ENCODE measurements at regions not wholly inside any gene's neighbourhood (a gene's known extent, or its start where the extent isn't known, plus 50 kb on each side); places are given as distances from the start of the nearest gene placed in this dataset.

- no peak for DNase-seq (ENCODE audit: low spot score)
Measured at GRCh38 chr3:70800951-70801350, 488.5 kb upstream of the MDFIC2 start.

GRCh38 chr3:70789878-70790277 is 477.4 kb upstream of the MDFIC2 start:
- DNase-seq (ENCODE audit: low spot score): no peak

DNA sequence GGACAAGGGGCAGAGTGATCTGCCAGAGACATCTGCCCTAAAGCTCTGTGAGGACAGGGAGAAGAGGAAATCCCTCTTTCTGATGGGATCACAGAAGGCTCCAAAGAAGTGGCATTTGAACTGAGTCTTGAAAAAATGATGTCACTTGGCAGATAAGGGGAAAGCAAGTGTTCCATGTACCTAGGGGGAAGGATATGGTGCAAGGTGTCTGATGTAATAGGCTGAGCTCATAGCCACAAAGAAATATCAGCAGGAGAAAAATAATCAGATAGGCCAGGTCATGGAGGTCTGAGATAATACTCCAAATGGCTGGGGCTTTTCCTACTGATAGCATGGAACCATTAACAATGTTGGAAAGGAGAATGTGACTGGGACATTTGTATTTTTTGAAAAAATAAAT is 468.4 kb upstream of the MDFIC2 start:
- DNase-seq (ENCODE audit: low spot score): no peak

GRCh38 chr3:70779296-70779695 is 466.9 kb upstream of the MDFIC2 start:
- DNase-seq (ENCODE audit: low spot score): no peak

DNA sequence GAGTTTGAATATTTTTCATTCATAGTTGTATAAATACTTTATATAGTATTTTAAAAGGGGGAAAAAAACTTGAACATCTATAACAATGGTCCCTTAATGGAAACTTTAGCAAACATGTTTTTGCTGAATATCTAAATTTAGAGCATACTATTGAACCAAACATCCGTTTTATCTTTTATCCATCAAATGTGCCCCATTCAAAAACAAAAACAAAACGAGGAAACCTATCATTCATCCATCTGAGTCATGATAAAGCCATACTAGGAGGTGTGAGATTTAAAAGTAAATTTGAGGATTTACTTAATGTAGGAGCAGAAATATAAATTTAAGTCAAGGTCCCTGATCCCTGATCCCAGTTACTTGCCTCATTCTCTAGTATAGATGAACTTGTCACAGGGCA is 463.6 kb upstream of the MDFIC2 start:
- no peak for DNase-seq (ENCODE audit: low spot score)

DNA sequence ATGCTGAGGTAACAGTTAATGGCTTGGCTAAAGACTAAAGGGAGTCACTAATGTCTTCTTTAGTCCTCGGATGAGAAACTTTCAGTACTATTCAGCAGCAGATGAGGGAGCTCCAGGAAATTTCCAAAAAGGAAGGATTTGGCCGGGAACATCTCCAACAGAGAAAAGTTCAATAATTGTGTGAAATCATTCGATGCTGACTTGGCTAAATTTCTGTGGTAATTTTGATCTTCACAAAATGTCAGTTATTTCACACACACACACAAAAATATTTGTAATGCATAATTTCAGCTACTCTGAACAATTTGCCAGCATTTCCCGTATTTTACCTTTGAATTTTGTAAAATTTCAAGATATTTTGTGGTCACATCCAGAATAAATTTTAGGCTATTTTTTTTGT is 462.8 kb upstream of the MDFIC2 start:
- no peak for DNase-seq (ENCODE audit: low spot score)

GRCh38 chr3:70774641-70775040 is 462.2 kb upstream of the MDFIC2 start:
- no peak for DNase-seq (ENCODE audit: low spot score)

DNA sequence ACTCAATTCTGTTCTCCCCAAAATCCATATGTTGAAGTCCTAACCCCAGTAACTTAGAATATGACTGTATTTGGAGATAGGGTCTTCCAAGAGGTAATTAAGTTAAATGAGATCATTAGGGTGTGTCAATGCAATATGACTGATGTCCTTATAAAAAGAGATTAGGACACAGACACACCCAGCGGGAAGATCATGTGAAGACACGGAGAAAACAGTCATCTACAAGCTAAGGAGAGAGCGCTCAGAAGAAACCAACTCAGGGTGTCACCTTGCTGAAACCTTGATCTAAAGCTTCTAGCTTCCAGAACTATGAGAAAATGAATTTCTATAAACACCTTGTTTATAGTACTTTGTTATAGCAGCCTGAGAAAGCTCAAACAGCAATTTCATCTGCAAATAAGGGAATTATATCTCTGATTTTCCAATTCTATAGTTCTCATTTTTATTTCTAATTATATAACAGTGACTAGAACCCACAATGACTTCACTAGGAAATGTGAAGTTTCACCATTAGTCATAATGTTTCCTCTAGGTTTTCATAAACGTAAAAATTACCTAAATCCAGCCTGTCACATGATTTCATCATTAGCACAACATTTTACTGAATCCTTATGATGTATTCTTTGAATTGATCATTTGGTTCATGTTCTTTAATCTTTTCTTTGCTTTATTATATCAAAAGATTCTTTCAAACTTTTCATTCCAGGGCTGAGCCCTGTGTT is 459.1 kb upstream of the MDFIC2 start:
- no peak for DNase-seq (ENCODE audit: low spot score)

- DNase-seq (ENCODE audit: low spot score): no peak
Measured at GRCh38 chr3:70770650-70771049, 458.2 kb upstream of the MDFIC2 start.

GRCh38 chr3:70766301-70766700 is 453.9 kb upstream of the MDFIC2 start:
- no peak for DNase-seq (ENCODE audit: low spot score)

GRCh38 chr3:70763894-70764293 is 451.5 kb upstream of the MDFIC2 start:
- DNase-seq (ENCODE audit: low spot score): no peak

- DNase-seq (ENCODE audit: low spot score): no peak
Measured at GRCh38 chr3:70757658-70758057, 445.2 kb upstream of the MDFIC2 start.

DNA sequence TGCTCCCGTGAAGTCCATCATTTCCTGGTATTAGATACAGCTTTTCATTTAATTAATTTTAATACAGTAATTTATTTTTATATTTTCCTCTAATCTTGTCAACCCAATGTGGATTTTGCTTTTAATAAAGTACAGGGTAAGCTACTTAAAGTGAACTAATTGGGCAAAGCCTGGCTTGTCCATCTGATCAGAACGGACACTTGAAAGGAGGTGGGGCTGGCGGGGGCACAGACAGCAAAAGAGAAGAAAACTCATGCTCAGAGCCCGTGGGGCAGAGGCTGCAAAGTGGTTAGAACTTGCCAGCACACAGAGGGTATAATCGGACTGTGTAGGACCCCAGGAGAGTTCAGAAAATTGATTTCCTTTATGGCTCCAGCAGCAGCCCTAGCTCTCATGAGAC is 443.1 kb upstream of the MDFIC2 start:
- no peak for DNase-seq (ENCODE audit: low spot score)

- no peak for DNase-seq (ENCODE audit: low spot score)
Measured at GRCh38 chr3:70754314-70754713, 441.9 kb upstream of the MDFIC2 start.

GRCh38 chr3:70753572-70753971 is 441.1 kb upstream of the MDFIC2 start:
- no peak for DNase-seq (ENCODE audit: low spot score)

DNA sequence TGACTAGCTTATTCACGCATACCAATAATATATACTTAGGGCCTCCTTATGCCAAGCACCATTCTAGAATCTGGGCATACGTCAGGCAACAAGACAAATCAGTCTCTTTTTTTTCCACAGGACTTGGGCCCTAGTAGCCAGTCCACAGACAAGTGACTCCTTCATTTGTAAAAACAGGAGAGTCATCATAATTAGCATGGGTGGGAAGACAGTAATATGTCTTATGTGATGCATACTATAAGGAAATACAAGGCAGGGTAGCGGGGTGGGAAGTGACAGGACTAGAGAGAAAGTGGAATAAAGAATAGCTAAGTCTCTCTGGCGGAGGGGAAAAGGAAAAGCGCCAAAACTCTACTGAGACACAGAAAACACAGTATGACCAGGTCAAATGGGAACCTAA is 439.6 kb upstream of the MDFIC2 start:
- no peak for DNase-seq (ENCODE audit: low spot score)

DNA sequence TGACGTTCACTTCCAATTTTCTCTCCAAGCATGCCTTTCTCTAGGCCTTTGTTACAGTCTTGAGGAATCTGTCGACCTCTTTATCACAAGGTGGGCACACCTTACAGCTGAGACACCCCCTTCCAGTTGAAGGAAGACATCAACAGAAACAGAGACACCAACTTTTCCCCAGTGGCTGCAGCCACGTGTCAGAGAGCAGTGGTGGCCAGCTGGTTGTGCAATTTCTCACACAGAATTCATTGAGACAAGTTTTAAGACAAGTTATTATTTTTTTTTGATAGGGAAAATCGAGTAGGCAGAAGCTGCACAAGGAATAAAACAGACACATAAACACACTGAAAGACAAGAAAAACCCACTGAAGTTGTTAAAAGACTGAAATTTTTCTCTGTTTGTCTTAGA is 436.7 kb upstream of the MDFIC2 start:
- no peak for DNase-seq (ENCODE audit: low spot score)

GRCh38 chr3:70748593-70748992 is 436.2 kb upstream of the MDFIC2 start:
- DNase-seq (ENCODE audit: low spot score): no peak

DNA sequence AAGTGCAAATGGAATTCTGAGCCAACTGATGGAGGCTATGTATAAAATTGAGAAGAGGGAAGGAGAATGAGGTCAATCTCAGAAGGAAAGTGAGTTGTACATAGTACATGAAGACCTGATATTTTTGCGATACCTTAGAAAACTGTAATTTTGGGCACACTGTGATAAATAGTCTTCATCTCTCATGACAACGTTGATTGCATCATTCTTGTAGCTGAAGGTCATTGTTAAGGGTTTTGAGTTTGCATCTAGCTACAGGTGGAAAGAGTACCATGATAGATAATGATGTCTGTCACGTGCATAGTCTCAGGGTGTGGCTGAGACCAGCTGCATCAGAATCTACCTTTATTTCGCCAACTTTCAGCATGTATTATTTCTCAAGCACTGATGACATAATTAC is 435.4 kb upstream of the MDFIC2 start:
- no peak for DNase-seq (ENCODE audit: low spot score)

- DNase-seq (ENCODE audit: low spot score): no peak
Measured at GRCh38 chr3:70744536-70744935, 432.1 kb upstream of the MDFIC2 start.

DNA sequence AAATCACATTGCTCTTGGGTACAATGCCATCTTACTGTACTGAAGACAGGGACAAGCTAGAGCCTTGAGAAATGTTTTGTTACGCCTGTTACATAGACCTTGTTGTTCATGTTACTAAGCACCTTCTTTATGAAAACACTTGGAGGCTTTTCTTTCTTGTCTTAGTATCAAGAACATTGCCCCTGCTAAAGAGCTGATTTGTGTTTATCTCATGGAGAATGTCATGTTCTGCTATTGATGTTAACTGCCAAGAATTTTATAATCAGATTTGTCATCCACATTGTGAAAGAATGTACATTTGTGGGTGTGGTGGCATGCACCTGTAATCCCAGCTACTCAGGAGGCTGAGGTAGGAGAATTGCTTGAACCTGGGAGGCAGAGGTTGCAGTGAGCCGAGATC is 431.3 kb upstream of the MDFIC2 start:
- DNase-seq (ENCODE audit: low spot score): no peak

DNA sequence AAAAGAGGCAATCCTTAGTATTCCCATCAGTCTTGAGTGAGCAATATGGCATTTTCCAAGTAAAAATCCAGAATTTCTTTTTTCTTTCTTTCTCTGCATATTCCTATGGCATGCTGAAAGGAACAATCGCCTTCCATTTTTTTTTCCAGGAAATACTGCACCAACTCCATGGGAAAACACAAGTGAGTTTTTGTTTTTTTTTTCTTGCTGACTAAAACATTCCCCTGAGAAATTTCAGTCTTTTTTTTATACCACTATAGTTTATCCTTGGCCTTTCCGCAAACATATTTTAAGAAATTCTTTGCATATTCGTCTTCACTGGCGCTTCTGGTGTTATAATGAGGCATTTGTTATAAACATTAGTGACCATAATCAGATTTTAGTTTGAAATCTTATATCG is 429.6 kb upstream of the MDFIC2 start:
- DNase-seq (ENCODE audit: low spot score): no peak

GRCh38 chr3:70740872-70741271 is 428.4 kb upstream of the MDFIC2 start:
- no peak for DNase-seq (ENCODE audit: low spot score)

- DNase-seq (ENCODE audit: low spot score): no peak
Measured at GRCh38 chr3:70740071-70740470, 427.6 kb upstream of the MDFIC2 start.

DNA sequence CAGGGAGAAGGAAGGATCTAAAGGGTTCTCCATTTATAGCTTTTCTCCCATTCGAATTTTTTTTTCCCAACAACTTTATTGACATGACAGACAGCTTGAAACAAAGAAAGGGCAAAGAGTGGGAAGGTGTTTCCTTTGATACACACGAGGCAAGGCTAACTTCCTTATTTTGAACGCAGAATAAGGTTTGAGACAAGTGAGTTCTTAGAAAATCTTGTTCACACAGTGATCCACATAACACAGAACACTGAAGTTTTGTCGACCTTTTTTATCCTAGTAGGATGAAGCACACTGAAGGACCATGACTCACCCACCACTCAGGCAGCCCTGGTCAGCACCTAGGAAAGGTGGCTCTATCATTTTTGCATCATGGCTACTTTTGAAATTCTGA is 425.8 kb upstream of the MDFIC2 start:
- no peak for DNase-seq (ENCODE audit: low spot score)

All from CD4-positive, alpha-beta T cell treated with Interleukin-15 for 4 hours (primary cell).